GM18511 (cell line): ENCODE measurements at regions not wholly inside any gene's neighbourhood (a gene's known extent, or its start where the extent isn't known, plus 50 kb on each side); places are given as distances from the start of the nearest gene placed in this dataset.

ENCODE experiments used
- ATAC-seq: cut with Tn5 transposase; IDR thresholded peaks from one replicate; pipeline ENCODE4 v1.9.1; 2021; ENCODE audit warnings: mild to moderate bottlenecking, moderate library complexity; ENCODE audit not compliant: unreplicated experiment

DNA sequence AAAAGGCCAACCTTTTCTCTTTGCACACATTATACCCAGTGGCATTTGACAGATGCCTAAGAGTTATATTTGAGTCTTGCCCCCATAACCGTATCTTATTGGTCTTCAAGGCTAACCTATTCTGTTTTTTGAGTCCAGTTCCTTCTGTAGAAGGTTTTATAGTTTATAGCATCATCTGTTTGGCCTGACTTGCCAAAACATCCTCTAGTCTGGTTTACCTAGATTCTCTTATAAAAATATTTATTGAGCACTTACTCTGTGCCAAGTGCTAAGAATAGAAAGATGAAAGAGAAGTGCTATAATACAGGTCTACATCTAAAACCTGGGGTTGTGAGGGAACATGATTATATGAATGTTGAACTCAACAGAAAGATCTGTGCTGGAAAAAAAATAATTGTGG, 55.9 kb upstream of the PIP4K2A start:
- ATAC-seq, result no peak

DNA sequence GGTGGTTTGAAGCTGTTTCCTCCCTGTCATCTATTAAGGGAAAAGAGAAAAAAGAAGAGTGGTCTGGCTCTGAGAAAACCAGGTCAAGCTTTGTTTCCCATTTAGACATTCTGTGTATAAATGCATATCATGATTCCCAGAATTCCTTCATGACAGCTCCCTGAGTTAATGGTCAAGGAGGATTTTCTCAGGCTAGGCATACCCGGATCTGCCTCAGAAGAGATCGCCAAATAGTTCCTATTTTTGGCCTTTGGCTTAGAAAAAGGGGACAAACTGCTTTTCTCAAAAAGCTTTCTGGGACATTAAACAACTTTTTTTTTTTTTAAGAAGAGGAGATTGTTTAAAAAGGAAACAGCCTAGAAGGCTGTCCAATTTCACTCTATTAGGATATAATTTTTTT, 53.5 kb upstream of the PIP4K2A start:
- ATAC-seq, result no peak

DNA sequence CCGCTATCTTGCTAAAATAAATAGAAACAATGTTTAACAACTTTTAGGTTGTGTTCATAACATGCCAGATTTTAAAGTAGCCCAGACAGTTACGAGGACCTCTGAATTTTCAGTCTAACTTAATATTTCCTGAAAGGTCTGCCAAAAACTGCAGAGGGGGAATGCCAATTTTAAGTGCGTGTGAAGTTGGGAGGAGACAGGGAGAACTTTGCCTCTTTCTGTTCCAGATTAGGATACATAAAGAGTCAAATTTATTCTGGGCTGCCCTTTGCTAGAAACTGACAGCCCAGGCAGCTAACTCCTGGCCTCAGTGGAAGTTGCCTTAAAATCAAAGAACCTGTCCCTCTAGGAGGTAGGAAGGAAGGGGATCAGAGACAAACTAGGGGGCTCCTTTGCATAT, 52.3 kb upstream of the PIP4K2A start:
- ATAC-seq, result no peak

DNA sequence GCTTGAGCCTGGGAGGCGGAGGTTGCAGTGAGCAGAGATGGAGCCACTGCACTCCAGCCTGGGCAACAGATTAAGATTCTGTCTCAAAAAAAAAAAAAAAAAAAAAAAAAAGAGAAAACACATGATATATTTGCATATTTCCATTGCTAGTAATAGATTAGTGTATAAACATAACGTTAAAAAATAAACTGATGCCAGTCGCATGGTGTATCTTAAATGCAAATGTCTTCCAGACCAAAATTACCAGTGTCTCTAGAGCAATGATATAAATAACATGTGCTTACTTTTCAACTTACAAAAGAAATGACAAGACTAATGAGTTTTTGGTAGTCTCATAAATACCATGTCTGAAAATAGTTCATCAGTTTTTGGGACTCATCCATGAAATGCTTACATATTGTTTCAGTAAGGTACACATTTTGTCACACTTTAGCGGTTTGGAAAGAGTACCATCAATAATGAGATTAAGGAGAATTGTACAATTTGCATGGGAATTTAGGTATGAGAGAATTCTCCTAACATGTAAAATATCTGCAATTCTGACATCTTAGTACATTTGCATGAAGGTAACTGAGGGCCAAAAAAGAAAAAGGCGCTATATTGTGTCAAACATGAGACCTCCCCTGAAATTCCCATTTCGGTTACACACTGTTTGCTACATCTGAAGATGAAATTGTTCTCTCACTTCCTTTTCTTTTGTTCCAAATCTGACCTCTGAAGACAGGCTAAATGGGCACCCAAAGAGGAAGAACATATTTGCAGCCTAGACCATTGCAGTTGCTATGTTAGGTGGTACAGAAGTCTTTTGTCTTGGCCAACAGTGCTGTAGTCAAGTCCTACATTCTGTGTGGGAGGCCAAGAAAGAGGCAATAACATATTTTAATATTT, 51.5 kb upstream of the PIP4K2A start:
- peak; percentile 83 for ATAC-seq

DNA sequence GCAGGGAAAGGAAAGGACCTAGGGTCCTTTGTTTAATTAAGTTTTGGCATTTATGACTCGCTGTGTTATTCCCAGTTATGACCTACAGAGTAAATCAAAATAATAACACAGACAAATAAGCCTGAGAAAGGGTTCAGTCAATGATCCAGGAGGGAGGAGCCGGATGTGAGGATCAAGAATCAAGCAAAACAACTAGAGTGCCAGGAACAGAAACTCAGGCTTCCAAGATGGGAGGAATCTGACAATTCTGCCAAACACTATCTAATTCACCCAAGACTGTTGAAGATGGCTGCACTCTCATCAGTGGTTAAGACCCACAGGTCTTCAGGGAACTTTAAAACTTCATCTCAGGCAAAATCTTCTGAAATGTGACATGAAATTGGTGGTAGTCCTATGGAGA, 50.3 kb upstream of the PIP4K2A start:
- ATAC-seq, result no peak
